ENCODE measurements at regions not wholly inside any gene's neighbourhood (a gene's known extent, or its start where the extent isn't known, plus 50 kb on each side); places are given as distances from the start of the nearest gene placed in this dataset.

- DNase-seq (ENCODE audit: low read depth): peak; percentile 87
These were observed 88.7 kb upstream of the FAM169A start for GRCh38 chr5:74954919-74955318.

GRCh38 chr5:74953937-74954720 is 87.9 kb upstream of the FAM169A start:
- DNase-seq (ENCODE audit: low read depth): peak; percentile 86

GRCh38 chr5:74953554-74953936 is 87.4 kb upstream of the FAM169A start:
- no peak for DNase-seq (ENCODE audit: low read depth)

GRCh38 chr5:74952406-74952805 is 86.2 kb upstream of the FAM169A start:
- DNase-seq (ENCODE audit: low read depth): peak; percentile 67

- DNase-seq (ENCODE audit: low read depth): peak; percentile 48
These were observed 85.7 kb upstream of the FAM169A start for GRCh38 chr5:74951865-74952264.

GRCh38 chr5:74950836-74951515 is 84.8 kb upstream of the FAM169A start:
- DNase-seq (ENCODE audit: low read depth): peak; percentile 49

GRCh38 chr5:74949976-74950375 is 83.8 kb upstream of the FAM169A start:
- peak; percentile 91 for DNase-seq (ENCODE audit: low read depth)

- peak; percentile 69 for DNase-seq (ENCODE audit: low read depth)
These were observed 81.9 kb upstream of the FAM169A start for GRCh38 chr5:74948031-74948546.

- no peak for DNase-seq (ENCODE audit: low read depth)
These were observed 80.3 kb upstream of the FAM169A start for GRCh38 chr5:74946471-74946870.

GRCh38 chr5:74945561-74946165 is 79.5 kb upstream of the FAM169A start:
- DNase-seq (ENCODE audit: low read depth): no peak

GRCh38 chr5:74943905-74944304 is 77.7 kb upstream of the FAM169A start:
- no peak for DNase-seq (ENCODE audit: low read depth)

- DNase-seq (ENCODE audit: low read depth): no peak
These were observed 76.6 kb upstream of the FAM169A start for GRCh38 chr5:74942622-74943286.

GRCh38 chr5:74940782-74941353 is 74.7 kb upstream of the FAM169A start:
- DNase-seq (ENCODE audit: low read depth): no peak

- peak; percentile 63 for DNase-seq (ENCODE audit: low read depth)
These were observed 72.2 kb upstream of the FAM169A start for GRCh38 chr5:74938250-74938933.

- DNase-seq (ENCODE audit: low read depth): no peak
These were observed 69.5 kb upstream of the FAM169A start for GRCh38 chr5:74935752-74936091.

GRCh38 chr5:74934949-74935751 is 69.0 kb upstream of the FAM169A start:
- DNase-seq (ENCODE audit: low read depth): peak; percentile 82

GRCh38 chr5:74927336-74927735 is 61.1 kb upstream of the FAM169A start:
- DNase-seq (ENCODE audit: low read depth): no peak

- DNase-seq (ENCODE audit: low read depth): peak; percentile 75
These were observed 53.3 kb upstream of the FAM169A start for GRCh38 chr5:74919487-74919886.

GRCh38 chr5:74919041-74919440 is 52.9 kb upstream of the FAM169A start:
- no peak for DNase-seq (ENCODE audit: low read depth)

- no peak for DNase-seq (ENCODE audit: low read depth)
These were observed 52.1 kb upstream of the FAM169A start for GRCh38 chr5:74918232-74918669.
